ENCODE measurements at regions not wholly inside any gene's neighbourhood (a gene's known extent, or its start where the extent isn't known, plus 50 kb on each side); places are given as distances from the start of the nearest gene placed in this dataset.

DNA sequence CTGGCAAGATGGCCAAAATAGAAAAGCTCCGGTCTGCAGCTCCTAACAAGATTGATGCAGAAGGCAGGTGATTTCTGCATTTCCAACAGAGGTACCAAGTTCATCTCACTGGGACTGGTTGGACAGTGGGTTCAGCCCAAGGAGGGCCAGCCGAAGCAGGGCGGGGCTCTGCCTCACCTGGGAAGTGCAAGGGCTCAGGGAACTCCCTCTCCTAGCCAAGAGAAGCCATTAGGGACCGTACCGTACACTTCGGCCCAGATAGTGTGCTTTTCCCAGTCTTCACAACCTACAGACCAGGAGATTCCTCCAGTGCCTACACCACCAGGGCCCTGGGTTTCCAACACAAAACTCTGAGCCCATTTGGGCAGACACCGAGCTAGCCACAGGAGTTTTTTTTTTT lies 277.8 kb downstream of the SLCO4C1 start:
- in situ Hi-C loops (cut with MboI; ENCODE audit: low pct_unique_long_range_greater_than_20kb, low sequenced_read_pairs, unreplicated experiment): no loop called here
- no peak for TF ChIP-seq CTCF (IDR thresholded peaks at IDR 0.05; ENCODE audit: extremely low read depth, insufficient read depth, missing control alignments)
- no peak for DNase-seq (ENCODE audit: low spot score)

DNA sequence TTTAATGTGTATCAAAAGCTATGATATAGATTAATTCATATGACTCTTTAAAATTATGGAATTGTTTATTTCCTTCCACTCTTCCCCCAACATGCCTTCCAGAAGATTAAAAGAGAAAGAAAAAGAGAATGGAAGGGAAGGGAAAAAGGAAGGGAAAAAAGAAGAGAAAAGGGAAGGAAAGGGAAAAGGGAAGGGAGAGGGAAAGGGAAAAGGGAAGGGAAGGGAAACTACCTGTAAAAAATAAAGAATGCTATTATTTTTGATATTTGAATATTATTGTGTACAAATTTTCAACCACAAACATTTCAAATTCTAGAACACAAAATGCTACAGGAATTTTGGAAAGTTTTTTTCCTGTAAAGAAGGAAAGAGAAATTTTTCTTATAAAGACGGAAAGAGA lies 281.7 kb downstream of the SLCO4C1 start:
- DNase-seq (ENCODE audit: low spot score): no peak
- no peak for TF ChIP-seq CTCF (IDR thresholded peaks at IDR 0.05; ENCODE audit: extremely low read depth, insufficient read depth, missing control alignments)
- in situ Hi-C loops (cut with MboI; ENCODE audit: low pct_unique_long_range_greater_than_20kb, low sequenced_read_pairs, unreplicated experiment): no loop called here

DNA sequence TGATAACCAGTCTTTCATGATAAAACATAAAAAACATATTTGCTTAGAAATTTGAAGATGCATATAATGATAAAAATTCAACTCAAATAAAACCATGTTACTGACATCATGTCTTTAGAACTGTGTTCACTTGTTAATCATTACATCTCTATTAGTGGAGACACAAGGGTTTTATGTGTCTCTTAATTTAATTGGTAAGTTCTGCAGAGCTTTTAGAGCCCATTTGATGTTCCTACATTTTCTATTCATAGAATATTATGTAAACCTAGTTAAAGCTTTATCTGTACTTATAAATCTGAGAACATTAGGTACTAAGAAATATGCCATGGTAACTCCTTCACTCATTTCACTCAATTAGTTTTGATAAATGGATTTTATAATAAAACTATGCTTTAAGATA lies 285.4 kb downstream of the SLCO4C1 start:
- no peak for TF ChIP-seq CTCF (IDR thresholded peaks at IDR 0.05; ENCODE audit: extremely low read depth, insufficient read depth, missing control alignments)
- no peak for DNase-seq (ENCODE audit: low spot score)
- in situ Hi-C loops (cut with MboI; ENCODE audit: low pct_unique_long_range_greater_than_20kb, low sequenced_read_pairs, unreplicated experiment): no loop called here

DNA sequence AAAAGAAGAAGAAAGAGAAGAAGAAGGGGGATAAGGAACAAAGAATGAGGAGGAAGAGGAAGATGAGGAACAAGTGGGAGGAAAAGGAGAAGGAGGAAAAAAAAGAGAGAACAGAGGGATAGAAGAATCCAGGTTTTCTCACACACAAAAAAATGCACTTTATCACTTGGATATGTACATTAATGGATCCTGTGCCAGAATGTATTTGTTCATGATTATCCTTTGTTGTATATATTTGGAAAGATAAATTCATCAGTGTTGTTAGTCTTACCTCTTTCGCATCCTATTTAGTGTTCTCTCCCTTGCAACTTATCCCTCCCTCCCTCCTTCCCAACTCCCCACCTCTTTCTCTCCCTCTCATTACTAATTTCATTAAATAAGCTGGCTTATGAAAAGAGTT lies 298.8 kb downstream of the SLCO4C1 start:
- DNase-seq (ENCODE audit: low spot score): no peak
- in situ Hi-C loops (cut with MboI; ENCODE audit: low pct_unique_long_range_greater_than_20kb, low sequenced_read_pairs, unreplicated experiment): no loop called here
- no peak for TF ChIP-seq CTCF (IDR thresholded peaks at IDR 0.05; ENCODE audit: extremely low read depth, insufficient read depth, missing control alignments)

- in situ Hi-C loops (cut with MboI; ENCODE audit: low pct_unique_long_range_greater_than_20kb, low sequenced_read_pairs, unreplicated experiment): no loop called here
- TF ChIP-seq CTCF (IDR thresholded peaks at IDR 0.05; ENCODE audit: extremely low read depth, insufficient read depth, missing control alignments): no peak
- no peak for DNase-seq (ENCODE audit: low spot score)
Observed at GRCh38 chr5:101995585-101995984, 300.5 kb downstream of the SLCO4C1 start.

DNA sequence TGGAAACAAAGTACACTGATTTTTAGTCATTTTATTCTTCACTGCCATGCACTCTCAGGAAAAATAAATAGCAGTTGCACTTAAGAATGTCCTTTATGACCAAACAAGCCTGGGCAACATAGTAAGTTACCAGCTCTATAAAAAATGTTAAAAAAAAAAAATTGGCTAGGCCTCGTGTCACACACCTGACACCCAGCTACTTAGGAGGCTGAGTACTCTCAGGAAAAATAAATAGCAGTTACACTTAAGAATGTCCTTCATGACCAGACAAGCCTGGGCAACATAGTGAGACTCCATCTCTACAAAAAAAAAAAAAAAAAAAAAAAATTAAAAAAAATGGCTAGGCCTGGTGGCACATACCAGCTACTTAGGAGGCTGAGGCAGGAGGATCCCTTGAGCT lies 304.6 kb downstream of the SLCO4C1 start:
- DNase-seq (ENCODE audit: low spot score): no peak
- in situ Hi-C loops (cut with MboI; ENCODE audit: low pct_unique_long_range_greater_than_20kb, low sequenced_read_pairs, unreplicated experiment): no loop called here
- no peak for TF ChIP-seq CTCF (IDR thresholded peaks at IDR 0.05; ENCODE audit: extremely low read depth, insufficient read depth, missing control alignments)

GRCh38 chr5:101989659-101990058 lies 306.4 kb downstream of the SLCO4C1 start:
- in situ Hi-C loops (cut with MboI; ENCODE audit: low pct_unique_long_range_greater_than_20kb, low sequenced_read_pairs, unreplicated experiment): no loop called here
- TF ChIP-seq CTCF (IDR thresholded peaks at IDR 0.05; ENCODE audit: extremely low read depth, insufficient read depth, missing control alignments): no peak

More at GRCh38 chr5:101989659-101990058, 306.4 kb downstream of the SLCO4C1 start:
- no peak for DNase-seq (ENCODE audit: low spot score)
